IMR-90 (cell line): ENCODE measurements at regions not wholly inside any gene's neighbourhood (a gene's known extent, or its start where the extent isn't known, plus 50 kb on each side); places are given as distances from the start of the nearest gene placed in this dataset.

Source experiments
- ATAC-seq: fragments of 200-7000 bp; cut with Tn5 transposase; 2 replicates; pipeline ENCODE4 v1.9.1; 2020; ENCODE audit warnings: low read depth, mild to moderate bottlenecking, moderate library complexity
- BruUV-seq: library from RNA; stranded (reverse); fragments of 400-500 nt; replicated peaks from 2 replicates; lab custom pipeline; 2021; lab: Mats Ljungman, UMichigan
- CTCF ChIA-PET: fragments of 300-600 bp; formaldehyde crosslinking; extraction: SDS; loops from one replicate; lab custom pipeline; 2021; ENCODE audit warnings: antibody characterized with exemption; lab: Yijun Ruan, JAX
- POLR2A ChIA-PET: fragments of 300-600 bp; sonication (Branson Sonifier 250); formaldehyde crosslinking; loops from one replicate; lab custom pipeline; 2022; ENCODE audit warnings: antibody characterized with exemption; ENCODE audit not compliant: unreplicated experiment; lab: Charles Lee
- DNase-seq: peaks from one replicate; pipeline ENCODE4 v3.0.0; 2013
- H2AFZ ChIP-seq: replicated peaks from 2 replicates; pipeline ENCODE3; 2013; ENCODE audit warnings: low read length, mild to moderate bottlenecking; ENCODE audit not compliant: poor library complexity
- H2AK5ac ChIP-seq: 2 replicates; pipeline ENCODE4 v1.6.1; 2013; ENCODE audit warnings: low read depth, low read length, inconsistent platforms
- H2AK9ac ChIP-seq: replicated peaks from 2 replicates; pipeline ENCODE3; 2013; ENCODE audit warnings: mild to moderate bottlenecking, low read depth, low read length, moderate library complexity; ENCODE audit not compliant: poor library complexity
- H2BK120ac ChIP-seq: 2 replicates; pipeline ENCODE4 v1.6.1; 2013; ENCODE audit warnings: low read depth, low read length, inconsistent platforms
- H2BK15ac ChIP-seq: 3 replicates; pipeline ENCODE4 v1.6.1; 2013; ENCODE audit warnings: low read depth, low read length, inconsistent platforms
- H2BK20ac ChIP-seq: 2 replicates; pipeline ENCODE4 v1.6.1; 2013; ENCODE audit warnings: low read depth, mild to moderate bottlenecking, inconsistent platforms, low read length, moderate library complexity
- H2BK5ac ChIP-seq: 2 replicates; pipeline ENCODE4 v1.6.1; 2013; ENCODE audit warnings: mild to moderate bottlenecking, low read depth, low read length, inconsistent platforms; ENCODE audit not compliant: poor library complexity, severe bottlenecking
- H3K14ac ChIP-seq: replicated peaks from 2 replicates; pipeline ENCODE4 v1.6.1; 2013; ENCODE audit warnings: low read depth, low read length, inconsistent platforms
- H3K18ac ChIP-seq: 2 replicates; pipeline ENCODE4 v1.6.1; 2013; ENCODE audit warnings: low read depth, low read length, control low read depth
- H3K23ac ChIP-seq: 2 replicates; pipeline ENCODE4 v1.6.1; 2013; ENCODE audit warnings: low read depth, low read length, inconsistent platforms
- H3K27ac ChIP-seq: 2 replicates; pipeline ENCODE4 v1.5.1; 2013; ENCODE audit warnings: mild to moderate bottlenecking, control low read depth, low read length; ENCODE audit not compliant: insufficient read depth
- H3K27me3 ChIP-seq: 2 replicates; pipeline ENCODE4 v1.6.1; 2013; ENCODE audit warnings: low read length; ENCODE audit not compliant: control insufficient read depth, insufficient read depth
- H3K36me3 ChIP-seq: 2 replicates; pipeline ENCODE4 v1.6.1; 2013; ENCODE audit warnings: low read length, mixed read lengths; ENCODE audit not compliant: control insufficient read depth, insufficient read depth
- H3K4ac ChIP-seq: 2 replicates; pipeline ENCODE4 v1.6.1; 2013; ENCODE audit warnings: low read depth, low read length, inconsistent platforms
- H3K4me1 ChIP-seq: 2 replicates; pipeline ENCODE4 v1.6.1; 2013; ENCODE audit warnings: low read length, mixed read lengths; ENCODE audit not compliant: control insufficient read depth, insufficient read depth
- H3K4me2 ChIP-seq: 2 replicates; pipeline ENCODE4 v1.6.1; 2013; ENCODE audit warnings: low read depth, mild to moderate bottlenecking, control low read depth, low read length, moderate library complexity
- H3K4me3 ChIP-seq: 2 replicates; pipeline ENCODE4 v1.5.1; 2013; ENCODE audit warnings: low read depth, mild to moderate bottlenecking, control low read depth, low read length, moderate library complexity; ENCODE audit not compliant: insufficient read depth
- H3K56ac ChIP-seq: 2 replicates; pipeline ENCODE4 v1.6.1; 2013; ENCODE audit warnings: low read length, inconsistent platforms; ENCODE audit not compliant: insufficient read depth; ENCODE audit errors: extremely low read depth
- H3K79me1 ChIP-seq, 2 experiments: 2 replicates each; pipeline ENCODE4 v1.6.1; 2013; ENCODE audit warnings: low read length in 2 of 2, inconsistent platforms in 1 of 2, low read depth in 1 of 2
- H3K9ac ChIP-seq: 2 replicates; pipeline ENCODE4 v1.6.1; 2013; ENCODE audit warnings: low read depth, low read length, control low read depth
- H3K9me1 ChIP-seq: 2 replicates; pipeline ENCODE4 v1.6.1; 2013; ENCODE audit warnings: low read length, inconsistent platforms; ENCODE audit not compliant: insufficient read depth
- H3K9me3 ChIP-seq: 2 replicates; pipeline ENCODE4 v1.6.1; 2013; ENCODE audit warnings: low read length; ENCODE audit not compliant: control insufficient read depth, insufficient read depth
- H4K20me1 ChIP-seq: 2 replicates; pipeline ENCODE4 v1.6.1; 2013; ENCODE audit warnings: low read length, inconsistent platforms; ENCODE audit not compliant: insufficient read depth
- H4K5ac ChIP-seq: 2 replicates; pipeline ENCODE4 v1.6.1; 2013; ENCODE audit warnings: mild to moderate bottlenecking, low read depth, low read length, control low read depth
- H4K8ac ChIP-seq, 2 experiments: 2 replicates each; pipeline ENCODE4 v1.6.1; 2013; ENCODE audit warnings: low read depth in 2 of 2, low read length in 2 of 2, control low read depth in 1 of 2, inconsistent platforms in 1 of 2
- H4K91ac ChIP-seq: 2 replicates; pipeline ENCODE4 v1.6.1; 2013; ENCODE audit warnings: low read depth, low read length, inconsistent platforms; ENCODE audit not compliant: insufficient read depth
- BHLHE40 ChIP-seq: fragments of 150-350 bp; IDR thresholded peaks from 2 replicates; pipeline ENCODE4 v1.6.1; 2016; ENCODE audit warnings: mild to moderate bottlenecking, low read depth, low read length
- CHD1 ChIP-seq: IDR thresholded peaks from 2 replicates; pipeline ENCODE4 v1.6.1; 2012; ENCODE audit warnings: low read depth, low read length, improper control_type of control experiment
- FOS ChIP-seq: fragments of 150-350 bp; IDR thresholded peaks from 2 replicates; pipeline ENCODE4 v1.6.1; 2016; ENCODE audit warnings: low read depth, low read length
- MAFK ChIP-seq: IDR thresholded peaks from 2 replicates; pipeline ENCODE4 v1.6.1; 2012; ENCODE audit warnings: low read depth, low read length, improper control_type of control experiment
- MAZ ChIP-seq: IDR thresholded peaks from 2 replicates; pipeline ENCODE4 v1.6.1; 2012; ENCODE audit warnings: low read depth, mild to moderate bottlenecking, low read length, improper control_type of control experiment, moderate library complexity, borderline replicate concordance
- MXI1 ChIP-seq: IDR thresholded peaks from 2 replicates; pipeline ENCODE4 v1.6.1; 2012; ENCODE audit warnings: low read depth, mild to moderate bottlenecking, low read length, moderate library complexity, borderline replicate concordance
- NFE2L2 ChIP-seq: fragments of 150-350 bp; IDR thresholded peaks from 2 replicates; pipeline ENCODE4 v1.6.1; 2016; ENCODE audit warnings: low read depth, mild to moderate bottlenecking, low read length
- POLR2A ChIP-seq: IDR thresholded peaks from 2 replicates; pipeline ENCODE4 v1.6.1; 2012; ENCODE audit warnings: mild to moderate bottlenecking, low read depth, low read length
- RAD21 ChIP-seq: IDR thresholded peaks from 2 replicates; pipeline ENCODE4 v1.6.1; 2012; ENCODE audit warnings: low read length, improper control_type of control experiment
- RCOR1 ChIP-seq: IDR thresholded peaks from 2 replicates; pipeline ENCODE4 v1.6.1; 2012; ENCODE audit warnings: mild to moderate bottlenecking, low read length, improper control_type of control experiment; ENCODE audit not compliant: insufficient replicate concordance
- RFX5 ChIP-seq: IDR thresholded peaks from 2 replicates; pipeline ENCODE4 v1.8.0; 2012; ENCODE audit warnings: low read depth, mild to moderate bottlenecking, low read length, moderate library complexity
- SMC3 ChIP-seq: fragments of 150-350 bp; IDR thresholded peaks from 2 replicates; pipeline ENCODE4 v1.6.1; 2016; ENCODE audit warnings: low read depth, mild to moderate bottlenecking, antibody characterized with exemption, low read length, moderate library complexity
- WGBS, 2 experiments: methylation state at CpG; one replicate each; pipeline versions ENCODE4 v1.1.5 to v1.1.7; 2013; ENCODE audit warnings: missing lambda C conversion rate in 2 of 2; ENCODE audit not compliant: insufficient read length in 1 of 2; ENCODE audit errors: extremely low coverage in 2 of 2; 5-methylcytosine and 5-hydroxymethylcytosine counted together
- dilution Hi-C: fragments of 300-500 bp; cut with HindIII; formaldehyde crosslinking; loops from one replicate; pipeline ENCODE4 v1.14.3; 2018; ENCODE audit warnings: low sequenced_read_pairs; ENCODE audit not compliant: unreplicated experiment
- in situ Hi-C: fragments of 300-500 bp; cut with MboI; formaldehyde crosslinking; loops from 3 replicates; pipeline ENCODE4 v1.14.3; 2019; ENCODE audit warnings: low sequenced_read_pairs, inconsistent platforms, mixed read lengths
- intact Hi-C: fragments of 100-400 bp; cut with micrococcal nuclease; formaldehyde crosslinking; loops from 2 replicates; pipeline ENCODE4 v1.10.0; 2022
- TF ChIP-seq, protein P1 (sequence below): conservative IDR thresholded peaks from 2 replicates; pipeline ENCODE4 v1.5.1; 2012; ENCODE audit warnings: mild to moderate bottlenecking, low read depth, low read length, improper control_type of control experiment
- TF ChIP-seq, protein P2 (sequence below): fragments of 150-350 bp; IDR thresholded peaks from 2 replicates; pipeline ENCODE4 v1.6.1; 2016; ENCODE audit warnings: low read depth, mild to moderate bottlenecking, low read length, moderate library complexity, borderline replicate concordance

DNA sequence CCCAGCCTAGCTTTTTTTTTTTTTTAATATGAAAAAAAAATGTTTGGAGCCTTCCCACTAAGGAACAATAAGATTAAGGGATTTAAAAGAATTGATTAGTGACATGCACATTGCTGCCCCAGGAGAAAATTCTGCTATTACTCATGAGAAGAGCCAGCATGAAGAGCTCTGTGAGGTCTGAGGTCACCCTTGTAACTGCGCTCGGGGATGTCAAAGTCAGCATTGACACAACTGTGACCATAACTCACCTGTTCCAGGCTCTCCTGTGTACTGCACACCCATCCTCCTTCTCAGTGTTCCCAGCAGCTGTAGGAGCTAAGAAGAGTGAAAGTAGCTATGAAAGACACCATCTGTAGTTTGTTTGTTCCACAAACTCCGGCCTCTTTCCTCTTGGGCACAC, 109.8 kb upstream of the FGF3 start:
- no peaks in the 10 kb centered on the region for H4K20me1 ChIP-seq
- no peak overlapping the region for H3K18ac ChIP-seq
- H3K79me1 ChIP-seq = no peaks in the 10 kb centered on the region
- TF ChIP-seq POLR2A (no peak), FOS (no peak), NFE2L2 (no peak), MAFK (no peak), SMC3 (no peak), RCOR1 (no peak), RAD21 (no peak), BHLHE40 (no peak), RFX5 (no peak), CHD1 (no peak), MXI1 (no peak), MAZ (no peak)
- TF ChIP-seq, protein P1, sequence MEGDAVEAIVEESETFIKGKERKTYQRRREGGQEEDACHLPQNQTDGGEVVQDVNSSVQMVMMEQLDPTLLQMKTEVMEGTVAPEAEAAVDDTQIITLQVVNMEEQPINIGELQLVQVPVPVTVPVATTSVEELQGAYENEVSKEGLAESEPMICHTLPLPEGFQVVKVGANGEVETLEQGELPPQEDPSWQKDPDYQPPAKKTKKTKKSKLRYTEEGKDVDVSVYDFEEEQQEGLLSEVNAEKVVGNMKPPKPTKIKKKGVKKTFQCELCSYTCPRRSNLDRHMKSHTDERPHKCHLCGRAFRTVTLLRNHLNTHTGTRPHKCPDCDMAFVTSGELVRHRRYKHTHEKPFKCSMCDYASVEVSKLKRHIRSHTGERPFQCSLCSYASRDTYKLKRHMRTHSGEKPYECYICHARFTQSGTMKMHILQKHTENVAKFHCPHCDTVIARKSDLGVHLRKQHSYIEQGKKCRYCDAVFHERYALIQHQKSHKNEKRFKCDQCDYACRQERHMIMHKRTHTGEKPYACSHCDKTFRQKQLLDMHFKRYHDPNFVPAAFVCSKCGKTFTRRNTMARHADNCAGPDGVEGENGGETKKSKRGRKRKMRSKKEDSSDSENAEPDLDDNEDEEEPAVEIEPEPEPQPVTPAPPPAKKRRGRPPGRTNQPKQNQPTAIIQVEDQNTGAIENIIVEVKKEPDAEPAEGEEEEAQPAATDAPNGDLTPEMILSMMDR = no peak
- TF ChIP-seq, protein P2, sequence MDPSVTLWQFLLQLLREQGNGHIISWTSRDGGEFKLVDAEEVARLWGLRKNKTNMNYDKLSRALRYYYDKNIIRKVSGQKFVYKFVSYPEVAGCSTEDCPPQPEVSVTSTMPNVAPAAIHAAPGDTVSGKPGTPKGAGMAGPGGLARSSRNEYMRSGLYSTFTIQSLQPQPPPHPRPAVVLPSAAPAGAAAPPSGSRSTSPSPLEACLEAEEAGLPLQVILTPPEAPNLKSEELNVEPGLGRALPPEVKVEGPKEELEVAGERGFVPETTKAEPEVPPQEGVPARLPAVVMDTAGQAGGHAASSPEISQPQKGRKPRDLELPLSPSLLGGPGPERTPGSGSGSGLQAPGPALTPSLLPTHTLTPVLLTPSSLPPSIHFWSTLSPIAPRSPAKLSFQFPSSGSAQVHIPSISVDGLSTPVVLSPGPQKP = no peak
- intact Hi-C loops = no loop called here
- in situ Hi-C loops = no loop called here
- H4K8ac ChIP-seq = no peak overlapping the region
- H2BK5ac ChIP-seq = no peak overlapping the region
- H3K27ac ChIP-seq = no peak overlapping the region
- H2BK120ac ChIP-seq = no peak overlapping the region
- H3K4me2 ChIP-seq = no peak overlapping the region
- H3K9ac ChIP-seq = no peak overlapping the region
- DNase-seq = no peak
- H4K5ac ChIP-seq = no peak overlapping the region
- peaks cover 10% of the 10 kb centered on the region for H3K4me1 ChIP-seq
- H3K56ac ChIP-seq = no peak overlapping the region
- ATAC-seq = no peak
- H3K27me3 ChIP-seq = peaks cover 16% of the 10 kb centered on the region
- no peak overlapping the region for H2AK9ac ChIP-seq
- no peak overlapping the region for H3K4ac ChIP-seq
- H2AFZ ChIP-seq = no peak overlapping the region
- H2AK5ac ChIP-seq = 0 out of 2 replicates have a peak overlapping the region, but pooled peaks have one; percentile 17
- no peak overlapping the region for H3K23ac ChIP-seq
- POLR2A ChIA-PET = no interaction called here
- H3K14ac ChIP-seq = no peak overlapping the region
- H3K9me3 ChIP-seq = peaks cover 6% of the 10 kb centered on the region
- no TSS peak for BruUV-seq
- H4K91ac ChIP-seq = no peak overlapping the region
- CTCF ChIA-PET = interaction anchor here (0.6 to 1.0 kb wide), 3 partner anchors 20 to 172 kb away, joined by 3 to 7 read pairs (median 4); no protein-coding TSS in a partner anchor
- peaks cover 5% of the 10 kb centered on the region; the same call in 1 of the 2 replicates for H3K9me1 ChIP-seq
- H3K36me3 ChIP-seq = no peaks in the 10 kb centered on the region
- H3K4me3 ChIP-seq = no peak overlapping the region
- dilution Hi-C loops = no loop called here
- no CpG with 5 or more reads among the region's 3 CpGs for WGBS, 2 experiments
- H2BK15ac ChIP-seq = no peak overlapping the region
- H2BK20ac ChIP-seq = no peak overlapping the region
